ENCODE measurements at regions not wholly inside any gene's neighbourhood (a gene's known extent, or its start where the extent isn't known, plus 50 kb on each side); places are given as distances from the start of the nearest gene placed in this dataset.

- WGBS, 2 donors, result 84 to 86% methylated on average over 1 of the region's 1 CpG
Measured at GRCh38 chr12:40615590-40615989, 76.6 kb upstream of the CNTN1 start.

GRCh38 chr12:40616383-40616915 is 75.8 kb upstream of the CNTN1 start:
- DNase-seq (ENCODE audit: low spot score in 2 of 2), result no peak
- 44 to 49% methylated on average over 4 of the region's 4 CpGs for WGBS, 2 donors
- H3K36me3 ChIP-seq, result no peaks in the 10 kb centered on the region
- H3K27ac ChIP-seq, result no peak overlapping the region
- no peaks in the 10 kb centered on the region for H3K9me3 ChIP-seq
- TF ChIP-seq EP300 (IDR thresholded peaks at IDR 0.05) (peak in 1 of 2 donors; percentile 22), POLR2A (IDR thresholded peaks at IDR 0.05) (no peak)
- H3K27me3 ChIP-seq, result no peaks in the 10 kb centered on the region
- no peak overlapping the region for H3K4me3 ChIP-seq
- peaks cover 0 to 22% (median 3%) of the 10 kb centered on the region in 4 donors for H3K4me1 ChIP-seq

More at GRCh38 chr12:40615590-40615989, 76.6 kb upstream of the CNTN1 start:
- no peak for DNase-seq (ENCODE audit: low spot score in 2 of 2)
- no peak overlapping the region for H3K27ac ChIP-seq
- H3K9me3 ChIP-seq, result no peaks in the 10 kb centered on the region
- H3K36me3 ChIP-seq, result no peaks in the 10 kb centered on the region
- H3K4me3 ChIP-seq, result no peak overlapping the region
- TF ChIP-seq POLR2A (IDR thresholded peaks at IDR 0.05) (no peak), EP300 (IDR thresholded peaks at IDR 0.05) (no peak)
- TF ChIP-seq, protein P1, sequence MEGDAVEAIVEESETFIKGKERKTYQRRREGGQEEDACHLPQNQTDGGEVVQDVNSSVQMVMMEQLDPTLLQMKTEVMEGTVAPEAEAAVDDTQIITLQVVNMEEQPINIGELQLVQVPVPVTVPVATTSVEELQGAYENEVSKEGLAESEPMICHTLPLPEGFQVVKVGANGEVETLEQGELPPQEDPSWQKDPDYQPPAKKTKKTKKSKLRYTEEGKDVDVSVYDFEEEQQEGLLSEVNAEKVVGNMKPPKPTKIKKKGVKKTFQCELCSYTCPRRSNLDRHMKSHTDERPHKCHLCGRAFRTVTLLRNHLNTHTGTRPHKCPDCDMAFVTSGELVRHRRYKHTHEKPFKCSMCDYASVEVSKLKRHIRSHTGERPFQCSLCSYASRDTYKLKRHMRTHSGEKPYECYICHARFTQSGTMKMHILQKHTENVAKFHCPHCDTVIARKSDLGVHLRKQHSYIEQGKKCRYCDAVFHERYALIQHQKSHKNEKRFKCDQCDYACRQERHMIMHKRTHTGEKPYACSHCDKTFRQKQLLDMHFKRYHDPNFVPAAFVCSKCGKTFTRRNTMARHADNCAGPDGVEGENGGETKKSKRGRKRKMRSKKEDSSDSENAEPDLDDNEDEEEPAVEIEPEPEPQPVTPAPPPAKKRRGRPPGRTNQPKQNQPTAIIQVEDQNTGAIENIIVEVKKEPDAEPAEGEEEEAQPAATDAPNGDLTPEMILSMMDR (IDR thresholded peaks at IDR 0.05), result no peak
- H3K4me1 ChIP-seq, result peaks cover 0 to 22% (median 3%) of the 10 kb centered on the region in 4 donors
- no peaks in the 10 kb centered on the region for H3K27me3 ChIP-seq

- peaks cover 0 to 29% (median 3%) of the 10 kb centered on the region in 4 donors for H3K4me1 ChIP-seq
- no peaks in the 10 kb centered on the region for H3K36me3 ChIP-seq
- H3K27ac ChIP-seq, result no peak overlapping the region
- no peak overlapping the region for H3K4me3 ChIP-seq
- DNase-seq (ENCODE audit: low spot score in 2 of 2), result no peak
- no peaks in the 10 kb centered on the region for H3K9me3 ChIP-seq
- H3K27me3 ChIP-seq, result no peaks in the 10 kb centered on the region
- TF ChIP-seq EP300 (IDR thresholded peaks at IDR 0.05) (no peak), POLR2A (IDR thresholded peaks at IDR 0.05) (no peak)
- TF ChIP-seq, protein P1 (IDR thresholded peaks at IDR 0.05), result no peak
- 71 to 77% methylated on average over 1 of the region's 1 CpG for WGBS, 2 donors
Measured at GRCh38 chr12:40618636-40619035, 73.6 kb upstream of the CNTN1 start.

- no peak for DNase-seq (ENCODE audit: low spot score in 2 of 2)
- 91 to 97% methylated on average over 16 to 17 of the region's 38 CpGs for WGBS, 2 donors
- Histone ChIP-seq H3K9me3 (no peaks in the 10 kb centered on the region), H3K36me3 (no peaks in the 10 kb centered on the region), H3K4me3 (no peak overlapping the region), H3K27me3 (no peaks in the 10 kb centered on the region), H3K27ac (no peak overlapping the region), H3K4me1 (peaks cover 0 to 29% (median 3%) of the 10 kb centered on the region in 4 donors)
- TF ChIP-seq EP300 (IDR thresholded peaks at IDR 0.05), result no peak
- TF ChIP-seq, protein P1 (IDR thresholded peaks at IDR 0.05), result no peak
- TF ChIP-seq POLR2A (IDR thresholded peaks at IDR 0.05), result no peak
Measured at GRCh38 chr12:40620564-40621019, 71.6 kb upstream of the CNTN1 start.

DNA sequence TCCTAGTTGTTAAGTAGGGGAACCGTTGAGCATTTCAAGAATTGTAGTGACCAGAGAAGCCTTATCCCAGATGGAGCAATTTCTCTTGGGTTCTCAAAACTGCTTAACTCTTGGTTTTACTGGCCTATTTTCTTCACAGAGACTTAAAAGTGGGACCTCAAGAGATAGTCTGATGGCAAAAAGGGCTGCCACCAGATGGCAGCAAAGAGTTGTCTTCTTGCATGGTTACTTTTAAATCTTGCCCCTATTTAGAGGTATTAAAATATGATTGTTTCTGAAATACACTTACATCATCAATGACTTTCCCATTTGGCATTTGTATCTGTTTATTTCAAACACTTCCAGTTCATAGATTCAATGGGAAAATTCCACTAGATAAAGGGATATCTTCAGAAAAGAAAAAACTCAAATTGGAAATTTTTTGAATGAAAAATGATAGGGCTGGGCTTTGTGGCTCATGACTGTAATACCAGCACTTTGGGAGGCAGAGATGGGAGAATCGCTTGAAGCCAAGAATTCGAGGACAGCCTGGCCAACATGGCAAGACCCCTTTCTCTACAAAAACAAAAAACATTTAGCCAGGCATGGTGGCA is 69.9 kb upstream of the CNTN1 start:
- WGBS, 2 donors, result 39 to 45% methylated on average over 3 of the region's 3 CpGs
- H3K27me3 ChIP-seq, result no peaks in the 10 kb centered on the region

More for the DNA sequence above, 69.9 kb upstream of the CNTN1 start:
- Histone ChIP-seq H3K9me3 (no peaks in the 10 kb centered on the region), H3K4me3 (no peak overlapping the region), H3K36me3 (no peaks in the 10 kb centered on the region), H3K27ac (no peak overlapping the region), H3K4me1 (peaks cover 0 to 17% (median 0%) of the 10 kb centered on the region in 4 donors)
- TF ChIP-seq, protein P1 (IDR thresholded peaks at IDR 0.05), result peak; percentile 63 to 84 (median 70)
- TF ChIP-seq EP300 (IDR thresholded peaks at IDR 0.05) (no peak), POLR2A (IDR thresholded peaks at IDR 0.05) (no peak)
- peak; percentile 69 to 90 for DNase-seq (ENCODE audit: low spot score in 2 of 2)
